HEK293 (cell line): ENCODE measurements at regions not wholly inside any gene's neighbourhood (a gene's known extent, or its start where the extent isn't known, plus 50 kb on each side); places are given as distances from the start of the nearest gene placed in this dataset.

Source experiments
- CTCF ChIA-PET: fragments of 350-600 bp; formaldehyde crosslinking; extraction: SDS; loops from one replicate; lab custom pipeline; 2021; ENCODE audit warnings: antibody characterized with exemption; lab: Yijun Ruan, JAX
- POLR2A ChIA-PET: fragments of 300-600 bp; formaldehyde crosslinking; extraction: SDS; loops from one replicate; lab custom pipeline; 2020; ENCODE audit warnings: antibody characterized with exemption, inconsistent platforms; lab: Yijun Ruan, JAX
- H3K27ac ChIP-seq: fragments of 200-500 bp; sonication (Bioruptor generic); 2 replicates; pipeline ENCODE4 v1.5.1; 2014; ENCODE audit warnings: low read depth, low read length, control low read depth, inconsistent platforms; ENCODE audit errors: extremely low read depth
- H3K36me3 ChIP-seq, 2 experiments: fragments of 200-500 bp in 1 of 2; sonication (Bioruptor generic) in 1 of 2; 1 replicate in 1 of 2; 2 replicates in 1 of 2; pipeline ENCODE4 v1.5.1; 2014 to 2017; ENCODE audit warnings: inconsistent platforms in 2 of 2, low read length in 2 of 2; ENCODE audit not compliant: control insufficient read depth in 2 of 2, insufficient read depth in 1 of 2
- H3K4me1 ChIP-seq: fragments of 200-500 bp; sonication (Bioruptor generic); 2 replicates; pipeline ENCODE4 v1.5.1; 2014; ENCODE audit warnings: mild to moderate bottlenecking, low read length, inconsistent platforms; ENCODE audit not compliant: control insufficient read depth, insufficient read depth
- H3K4me3 ChIP-seq: 2 replicates; pipeline ENCODE4 v1.5.1; 2011; ENCODE audit warnings: low read depth, mild to moderate bottlenecking, control low read depth, low read length, moderate library complexity
- H3K9me3 ChIP-seq: fragments of 200-500 bp; sonication (Bioruptor generic); 2 replicates; pipeline ENCODE4 v1.5.1; 2014; ENCODE audit warnings: low read depth, low read length, inconsistent platforms; ENCODE audit not compliant: control insufficient read depth, insufficient read depth
- EGR2 ChIP-seq: fragments of 450-650 bp; formaldehyde crosslinking; IDR thresholded peaks from 2 replicates; pipeline ENCODE4 v1.5.1; 2016; ENCODE audit warnings: low read depth, missing biosample characterization, missing genetic modification characterization
- KLF7 ChIP-seq: fragments of 450-650 bp; formaldehyde crosslinking; IDR thresholded peaks from 2 replicates; pipeline ENCODE4 v1.5.1; 2016; ENCODE audit warnings: missing biosample characterization, missing genetic modification characterization, borderline replicate concordance
- SP3 ChIP-seq: fragments of 450-650 bp; formaldehyde crosslinking; IDR thresholded peaks from 2 replicates; pipeline ENCODE4 v1.5.1; 2016; ENCODE audit warnings: missing biosample characterization, missing genetic modification characterization
- ZBTB11 ChIP-seq: fragments of 450-650 bp; formaldehyde crosslinking; conservative IDR thresholded peaks from 2 replicates; pipeline ENCODE4 v1.5.1; 2016; ENCODE audit warnings: low read depth, missing biosample characterization, missing genetic modification characterization
- ZBTB49 ChIP-seq: fragments of 450-650 bp; formaldehyde crosslinking; IDR thresholded peaks from 2 replicates; pipeline ENCODE4 v1.5.1; 2016; ENCODE audit warnings: missing biosample characterization, missing genetic modification characterization, low read depth
- ZIC2 ChIP-seq: fragments of 450-650 bp; formaldehyde crosslinking; IDR thresholded peaks from 2 replicates; pipeline ENCODE4 v1.5.1; 2016; ENCODE audit warnings: missing biosample characterization, missing genetic modification characterization
- ZNF112 ChIP-seq: fragments of 450-650 bp; formaldehyde crosslinking; IDR thresholded peaks from 2 replicates; pipeline ENCODE4 v1.5.0; 2017; ENCODE audit warnings: missing biosample characterization, missing genetic modification characterization
- ZNF132 ChIP-seq: fragments of 450-650 bp; formaldehyde crosslinking; IDR thresholded peaks from 2 replicates; pipeline ENCODE4 v1.5.1; 2017; ENCODE audit warnings: missing biosample characterization, missing genetic modification characterization, borderline replicate concordance
- ZNF18 ChIP-seq: fragments of 450-650 bp; formaldehyde crosslinking; IDR thresholded peaks from 2 replicates; pipeline ENCODE4 v1.5.1; 2016; ENCODE audit warnings: missing biosample characterization, missing genetic modification characterization
- ZNF239 ChIP-seq: fragments of 450-650 bp; formaldehyde crosslinking; IDR thresholded peaks from 2 replicates; pipeline ENCODE4 v1.5.1; 2016; ENCODE audit warnings: missing biosample characterization, missing genetic modification characterization
- ZNF416 ChIP-seq: fragments of 450-650 bp; formaldehyde crosslinking; IDR thresholded peaks from 2 replicates; pipeline ENCODE4 v1.5.1; 2016; ENCODE audit warnings: missing biosample characterization, missing genetic modification characterization
- ZNF473 ChIP-seq: fragments of 450-650 bp; formaldehyde crosslinking; IDR thresholded peaks from 2 replicates; pipeline ENCODE4 v1.5.1; 2017; ENCODE audit warnings: missing biosample characterization, missing genetic modification characterization
- ZNF48 ChIP-seq: fragments of 450-650 bp; formaldehyde crosslinking; IDR thresholded peaks from 2 replicates; pipeline ENCODE4 v1.5.1; 2016; ENCODE audit warnings: missing biosample characterization, missing genetic modification characterization
- ZNF521 ChIP-seq: fragments of 450-650 bp; formaldehyde crosslinking; IDR thresholded peaks from 2 replicates; pipeline ENCODE4 v1.5.1; 2017; ENCODE audit warnings: missing biosample characterization, mild to moderate bottlenecking, missing genetic modification characterization
- ZNF555 ChIP-seq: fragments of 450-650 bp; formaldehyde crosslinking; conservative IDR thresholded peaks from 2 replicates; pipeline ENCODE4 v1.5.1; 2017; ENCODE audit warnings: missing biosample characterization, mild to moderate bottlenecking, missing genetic modification characterization, inconsistent platforms
- ZNF621 ChIP-seq: fragments of 450-650 bp; formaldehyde crosslinking; IDR thresholded peaks from 2 replicates; pipeline ENCODE4 v1.5.1; 2017; ENCODE audit warnings: missing biosample characterization, missing genetic modification characterization
- ZNF629 ChIP-seq: fragments of 450-650 bp; formaldehyde crosslinking; IDR thresholded peaks from 2 replicates; pipeline ENCODE4 v1.5.1; 2017; ENCODE audit warnings: missing biosample characterization, missing genetic modification characterization
- ZNF670 ChIP-seq: fragments of 450-650 bp; formaldehyde crosslinking; IDR thresholded peaks from 2 replicates; pipeline ENCODE4 v1.5.1; 2016; ENCODE audit warnings: missing biosample characterization, missing genetic modification characterization, low read depth
- ZNF777 ChIP-seq: fragments of 450-650 bp; formaldehyde crosslinking; IDR thresholded peaks from 2 replicates; pipeline ENCODE4 v1.5.1; 2017; ENCODE audit warnings: missing biosample characterization, missing genetic modification characterization, borderline replicate concordance
- ZNF792 ChIP-seq: fragments of 450-650 bp; formaldehyde crosslinking; IDR thresholded peaks from 2 replicates; pipeline ENCODE4 v1.5.1; 2016; ENCODE audit warnings: missing biosample characterization, missing genetic modification characterization
- ZNF837 ChIP-seq: fragments of 450-650 bp; formaldehyde crosslinking; IDR thresholded peaks from 2 replicates; pipeline ENCODE4 v1.5.1; 2016; ENCODE audit warnings: missing biosample characterization, missing genetic modification characterization
- ZNF843 ChIP-seq: fragments of 450-650 bp; formaldehyde crosslinking; IDR thresholded peaks from 2 replicates; pipeline ENCODE4 v1.5.1; 2016; ENCODE audit warnings: missing biosample characterization, missing genetic modification characterization

GRCh38 chr5:168172760-168173223 lies 118.7 kb upstream of the WWC1 start:
- POLR2A ChIA-PET, result no interaction called here
- Histone ChIP-seq H3K9me3 (no peaks in the 10 kb centered on the region), H3K36me3 (no peaks in the 10 kb centered on the region), H3K27ac (no peak overlapping the region), H3K4me1 (no peaks in the 10 kb centered on the region), H3K4me3 (no peak overlapping the region)
- no peak for TF ChIP-seq ZNF792 (tag by site-specific recombination)
- no peak for TF ChIP-seq ZNF48
- CTCF ChIA-PET, result interaction anchor here (0.5 to 0.6 kb wide), 2 partner anchors 45 to 96 kb away, joined by 3 read pairs; no protein-coding TSS in a partner anchor

GRCh38 chr5:168174376-168174775 lies 117.1 kb upstream of the WWC1 start:
- Histone ChIP-seq H3K4me1 (no peaks in the 10 kb centered on the region), H3K36me3 (no peaks in the 10 kb centered on the region), H3K27ac (no peak overlapping the region), H3K4me3 (no peak overlapping the region), H3K9me3 (no peaks in the 10 kb centered on the region)
- ChIA-PET POLR2A (interaction anchor here (1.1 kb wide), 1 partner anchor 24 kb away, joined by 3 read pairs; no protein-coding TSS in a partner anchor), CTCF (no interaction called here)
- TF ChIP-seq ZNF112 (tag by site-specific recombination) (no peak), KLF7 (tag by site-specific recombination) (no peak), ZNF670 (no peak), ZNF555 (tag by site-specific recombination) (no peak)

GRCh38 chr5:168176251-168176650 lies 115.2 kb upstream of the WWC1 start:
- Histone ChIP-seq H3K4me3 (no peak overlapping the region), H3K9me3 (no peaks in the 10 kb centered on the region), H3K4me1 (no peaks in the 10 kb centered on the region), H3K36me3 (no peaks in the 10 kb centered on the region), H3K27ac (no peak overlapping the region)
- ChIA-PET POLR2A (no interaction called here), CTCF (no interaction called here)
- TF ChIP-seq ZNF621, result no peak
- TF ChIP-seq SP3, result no peak
- TF ChIP-seq ZNF239 (tag by site-specific recombination), result no peak
- TF ChIP-seq ZNF18, result no peak
- no peak for TF ChIP-seq ZNF837 (tag by site-specific recombination)
- no peak for TF ChIP-seq ZNF843 (tag by site-specific recombination)
- no peak for TF ChIP-seq ZNF521 (tag by site-specific recombination)
- no peak for TF ChIP-seq EGR2 (tag by site-specific recombination)
- no peak for TF ChIP-seq ZIC2 (tag by site-specific recombination)
- no peak for TF ChIP-seq ZNF473 (tag by site-specific recombination)
- no peak for TF ChIP-seq ZNF132 (tag by site-specific recombination)
- no peak for TF ChIP-seq ZBTB11 (tag by site-specific recombination)
- no peak for TF ChIP-seq ZNF777 (tag by site-specific recombination)
- TF ChIP-seq ZNF416 (tag by site-specific recombination), result no peak
- no peak for TF ChIP-seq ZNF629 (tag by site-specific recombination)
- no peak for TF ChIP-seq ZBTB49 (tag by site-specific recombination)
